SK-N-SH (cell line): ENCODE measurements at regions not wholly inside any gene's neighbourhood (a gene's known extent, or its start where the extent isn't known, plus 50 kb on each side); places are given as distances from the start of the nearest gene placed in this dataset.

Source experiments
- CTCF ChIA-PET: fragments of 300-600, 350-600 bp; formaldehyde crosslinking; extraction: SDS; loops from one replicate; lab custom pipeline; 2021; lab: Yijun Ruan, JAX
- POLR2A ChIA-PET: fragments of 350-600 bp; sonication (Branson Sonifier 250); formaldehyde crosslinking; extraction: SDS; loops from one replicate; lab custom pipeline; 2020; ENCODE audit warnings: antibody characterized with exemption, inconsistent platforms; lab: Yijun Ruan, JAX
- DNase-seq: peaks from one replicate; pipeline ENCODE4 v3.0.0; 2012
- H2AFZ ChIP-seq: fragments of 200-600 bp; sonication (generic); 2 replicates; pipeline ENCODE4 v1.8.1; 2016; ENCODE audit warnings: antibody characterized with exemption, mild to moderate bottlenecking, low read depth
- H3F3A ChIP-seq: fragments of 200-600 bp; sonication (generic); replicated peaks from 2 replicates; pipeline ENCODE3; 2016; ENCODE audit warnings: antibody characterized with exemption, mild to moderate bottlenecking; ENCODE audit not compliant: insufficient read depth
- H3K27ac ChIP-seq, 2 experiments: fragments of 200-500 bp in 1 of 2; fragments of 200-600 bp in 1 of 2; sonication (Bioruptor generic) in 1 of 2; sonication (generic), shearing (Covaris generic) in 1 of 2; 2 replicates each; pipeline versions ENCODE4 v1.5.1 to v1.6.1; 2014 to 2016; ENCODE audit warnings: low read depth in 2 of 2, inconsistent platforms in 1 of 2, low read length in 1 of 2, mild to moderate bottlenecking in 1 of 2, mixed read lengths in 1 of 2
- H3K27me3 ChIP-seq: fragments of 200-600 bp; sonication (generic), shearing (Covaris generic); 2 replicates; pipeline ENCODE4 v1.6.1; 2016; ENCODE audit warnings: mixed run types; ENCODE audit not compliant: insufficient read depth
- H3K36me3 ChIP-seq, 2 experiments: fragments of 200-500 bp in 1 of 2; fragments of 200-600 bp in 1 of 2; sonication (Bioruptor generic) in 1 of 2; sonication (generic) in 1 of 2; replicated peaks in 1 of 2; 2 replicates each; pipeline versions ENCODE3 to v1.5.1; 2014 to 2016; ENCODE audit warnings: low read length in 1 of 2, mild to moderate bottlenecking in 1 of 2; ENCODE audit not compliant: insufficient read depth in 2 of 2, control insufficient read depth in 1 of 2
- H3K4me1 ChIP-seq, 2 experiments: fragments of 200-500 bp in 1 of 2; fragments of 200-600 bp in 1 of 2; sonication (Bioruptor generic) in 1 of 2; sonication (generic), shearing (Covaris generic) in 1 of 2; 2 replicates each; pipeline versions ENCODE4 v1.5.1 to v1.6.1; 2014 to 2016; ENCODE audit warnings: low read depth in 1 of 2, low read length in 1 of 2, mixed run types in 1 of 2; ENCODE audit not compliant: insufficient read depth in 2 of 2, control insufficient read depth in 1 of 2
- H3K4me2 ChIP-seq: fragments of 200-600 bp; sonication (generic), shearing (Covaris generic); 2 replicates; pipeline ENCODE4 v1.6.1; 2017; ENCODE audit warnings: mixed run types
- H3K4me3 ChIP-seq, 2 experiments: fragments of 200-500 bp in 1 of 2; fragments of 200-600 bp in 1 of 2; sonication (Bioruptor generic) in 1 of 2; sonication (generic), shearing (Covaris generic) in 1 of 2; 2 replicates each; pipeline versions ENCODE4 v1.5.1 to v1.8.1; 2014 to 2016; ENCODE audit warnings: low read depth in 2 of 2, inconsistent platforms in 1 of 2, low read length in 1 of 2, mild to moderate bottlenecking in 1 of 2, mixed read lengths in 1 of 2, moderate library complexity in 1 of 2
- H3K79me2 ChIP-seq: fragments of 200-600 bp; sonication (generic); 2 replicates; pipeline ENCODE4 v1.8.1; 2017; ENCODE audit warnings: mild to moderate bottlenecking; ENCODE audit not compliant: insufficient read depth
- H3K9ac ChIP-seq: fragments of 200-600 bp; sonication (generic); 2 replicates; pipeline ENCODE4 v1.6.1; 2017; ENCODE audit warnings: mixed run types
- H3K9me2 ChIP-seq: fragments of 200-600 bp; sonication (generic); 2 replicates; pipeline ENCODE4 v1.6.1; 2017; ENCODE audit warnings: mixed run types
- H3K9me3 ChIP-seq: fragments of 200-600 bp; sonication (generic); 2 replicates; pipeline ENCODE4 v1.6.1; 2017; ENCODE audit warnings: mixed run types, mild to moderate bottlenecking, moderate library complexity
- H4K20me1 ChIP-seq: fragments of 200-600 bp; sonication (generic); 2 replicates; pipeline ENCODE4 v1.6.1; 2017; ENCODE audit warnings: mild to moderate bottlenecking, mixed run types; ENCODE audit not compliant: insufficient read depth
- EP300 ChIP-seq, 2 experiments: IDR thresholded peaks; 2 replicates each; pipeline versions ENCODE4 v1.4.0 to v1.6.1; 2012; ENCODE audit warnings: borderline replicate concordance in 1 of 2, low read depth in 1 of 2, low read length in 1 of 2
- JUND ChIP-seq: IDR thresholded peaks from 2 replicates; pipeline ENCODE4 v1.4.0; 2012
- MEF2A ChIP-seq: IDR thresholded peaks from 2 replicates; pipeline ENCODE4 v1.4.0; 2012; ENCODE audit warnings: low read depth, borderline replicate concordance
- NFIC ChIP-seq: IDR thresholded peaks from 2 replicates; pipeline ENCODE4 v1.4.0; 2012; ENCODE audit warnings: borderline replicate concordance
- NRF1 ChIP-seq: IDR thresholded peaks from 2 replicates; pipeline ENCODE4 v1.6.1; 2012; ENCODE audit warnings: low read depth, mild to moderate bottlenecking, low read length
- PBX3 ChIP-seq: IDR thresholded peaks from 2 replicates; pipeline ENCODE4; 2012
- RAD21 ChIP-seq: IDR thresholded peaks from 2 replicates; pipeline ENCODE4 v1.6.1; 2012; ENCODE audit warnings: mild to moderate bottlenecking, low read length
- RCOR1 ChIP-seq: fragments of 150-350 bp; IDR thresholded peaks from 2 replicates; pipeline ENCODE4 v1.6.1; 2017; ENCODE audit warnings: antibody characterized with exemption, low read length
- REST ChIP-seq: IDR thresholded peaks from 2 replicates; pipeline ENCODE4 v1.6.1; 2012; ENCODE audit warnings: mild to moderate bottlenecking, low read depth, low read length, moderate library complexity
- RXRA ChIP-seq: IDR thresholded peaks from 2 replicates; pipeline ENCODE4 v1.4.0; 2012; ENCODE audit warnings: low read depth, mild to moderate bottlenecking, borderline replicate concordance
- SIN3A ChIP-seq: IDR thresholded peaks from 2 replicates; pipeline ENCODE4 v1.6.1; 2012; ENCODE audit warnings: low read depth, mild to moderate bottlenecking, low read length, moderate library complexity, borderline replicate concordance
- SMC3 ChIP-seq: IDR thresholded peaks from 2 replicates; pipeline ENCODE4 v1.6.1; 2012; ENCODE audit warnings: low read depth, low read length, improper control_type of control experiment
- TEAD4 ChIP-seq: IDR thresholded peaks from 2 replicates; pipeline ENCODE4 v1.4.0; 2012; ENCODE audit warnings: mild to moderate bottlenecking, borderline replicate concordance; ENCODE audit not compliant: insufficient read depth
- USF1 ChIP-seq: IDR thresholded peaks from 2 replicates; pipeline ENCODE4 v1.4.0; 2012; ENCODE audit warnings: low read depth, borderline replicate concordance
- ZBTB33 ChIP-seq: IDR thresholded peaks from 2 replicates; pipeline ENCODE4 v1.4.0; 2012; ENCODE audit warnings: low read depth, borderline replicate concordance
- WGBS: methylation state at CpG from one replicate; pipeline ENCODE4 v1.1.6; 2017; ENCODE audit warnings: low lambda C conversion rate; 5-methylcytosine and 5-hydroxymethylcytosine counted together

- no peak overlapping the region for H2AFZ ChIP-seq
- no peak overlapping the region for H3K9ac ChIP-seq
- no peaks in the 10 kb centered on the region for H3K36me3 ChIP-seq
- no peak overlapping the region for H3K4me2 ChIP-seq
- ChIA-PET CTCF (interaction anchor here (0.6 to 2.4 kb wide), 5 partner anchors 9 to 56 kb away, joined by 3 to 8 read pairs (median 5); no protein-coding TSS in a partner anchor), POLR2A (no interaction called here)
- no peak for DNase-seq
- TF ChIP-seq RXRA (no peak), USF1 (no peak), JUND (no peak), REST (no peak), NFIC (no peak), SIN3A (no peak), EP300 (IDR thresholded peaks at IDR 0.05; ENCODE audit: borderline replicate concordance in 1 of 2, low read depth in 1 of 2, low read length in 1 of 2) (no peak), RAD21 (no peak), PBX3 (no peak), SMC3 (no peak), TEAD4 (no peak), ZBTB33 (no peak), MEF2A (no peak), RCOR1 (no peak), NRF1 (no peak)
- no peaks in the 10 kb centered on the region for H3K27me3 ChIP-seq
- H3K79me2 ChIP-seq, result no peaks in the 10 kb centered on the region
- no peaks in the 10 kb centered on the region for H3K9me3 ChIP-seq
- H3F3A ChIP-seq, result no peaks in the 10 kb centered on the region
- no peaks in the 10 kb centered on the region; a peak in 1 of 4 replicates for H3K4me1 ChIP-seq
- H3K4me3 ChIP-seq, result no peak overlapping the region
- H3K27ac ChIP-seq, result no peak overlapping the region
- 36% methylated on average over 8 of the region's 8 CpGs for WGBS
- H3K9me2 ChIP-seq, result no peaks in the 10 kb centered on the region
- H4K20me1 ChIP-seq, result no peaks in the 10 kb centered on the region
Observed at GRCh38 chr2:15718103-15718943, 126.7 kb downstream of the DDX1 start.
